HT-29 (cell line): ENCODE measurements at regions not wholly inside any gene's neighbourhood (a gene's known extent, or its start where the extent isn't known, plus 50 kb on each side); places are given as distances from the start of the nearest gene placed in this dataset.

Experiments
- DNase-seq: peaks from one replicate; pipeline ENCODE4 v3.0.0-alpha.2; 2015; ENCODE audit warnings: low spot score

GRCh38 chr2:100627330-100628300 lies 64.8 kb downstream of the PDCL3 start:
- no peak for DNase-seq

GRCh38 chr2:100628506-100628905 lies 65.7 kb downstream of the PDCL3 start:
- no peak for DNase-seq

GRCh38 chr2:100629309-100629708 lies 66.5 kb downstream of the PDCL3 start:
- no peak for DNase-seq

- no peak for DNase-seq
Observed at GRCh38 chr2:100630473-100630977, 67.7 kb downstream of the PDCL3 start.

GRCh38 chr2:100632037-100632436 lies 69.2 kb downstream of the PDCL3 start:
- DNase-seq: no peak

GRCh38 chr2:100632759-100633158 lies 70.0 kb downstream of the PDCL3 start:
- no peak for DNase-seq

GRCh38 chr2:100639588-100640390 lies 77.0 kb downstream of the PDCL3 start:
- no peak for DNase-seq

GRCh38 chr2:100640431-100641124 lies 77.8 kb downstream of the PDCL3 start:
- DNase-seq: no peak

- no peak for DNase-seq
Observed at GRCh38 chr2:100641125-100641435, 78.3 kb downstream of the PDCL3 start.

GRCh38 chr2:100642425-100642824 lies 79.6 kb downstream of the PDCL3 start:
- no peak for DNase-seq

GRCh38 chr2:100643467-100643866 lies 80.7 kb downstream of the PDCL3 start:
- DNase-seq: no peak

- no peak for DNase-seq
Observed at GRCh38 chr2:100643906-100644501, 81.2 kb downstream of the PDCL3 start.

- no peak for DNase-seq
Observed at GRCh38 chr2:100645695-100646429, 83.1 kb downstream of the PDCL3 start.

- no peak for DNase-seq
Observed at GRCh38 chr2:100647709-100648108, 84.9 kb downstream of the PDCL3 start.

GRCh38 chr2:100650151-100650550 lies 87.4 kb downstream of the PDCL3 start:
- DNase-seq: no peak

- DNase-seq: no peak
Observed at GRCh38 chr2:100653449-100654035, 90.7 kb downstream of the PDCL3 start.

- no peak for DNase-seq
Observed at GRCh38 chr2:100654611-100655010, 91.8 kb downstream of the PDCL3 start.

GRCh38 chr2:100655446-100655845 lies 92.7 kb downstream of the PDCL3 start:
- no peak for DNase-seq

- DNase-seq: no peak
Observed at GRCh38 chr2:100655936-100656534, 93.2 kb downstream of the PDCL3 start.

GRCh38 chr2:100658017-100658416 lies 95.2 kb downstream of the PDCL3 start:
- no peak for DNase-seq
